Muscle of leg (tissue), 3 donors: ENCODE measurements at regions not wholly inside any gene's neighbourhood (a gene's known extent, or its start where the extent isn't known, plus 50 kb on each side); places are given as distances from the start of the nearest gene placed in this dataset.

Source experiments
- DNase-seq: peaks from one replicate; pipeline ENCODE4 v3.0.0; 2013
- H3K27ac ChIP-seq: one replicate; pipeline ENCODE4 v1.5.1; 2013; ENCODE audit warnings: mild to moderate bottlenecking, low read length, control low read depth
- H3K27me3 ChIP-seq: one replicate; pipeline ENCODE4 v1.6.1; 2013; ENCODE audit warnings: low read length; ENCODE audit not compliant: control insufficient read depth, insufficient read depth
- H3K36me3 ChIP-seq: one replicate; pipeline ENCODE4 v1.6.1; 2013; ENCODE audit warnings: low read length; ENCODE audit not compliant: control insufficient read depth, insufficient read depth
- H3K4me1 ChIP-seq: one replicate; pipeline ENCODE4 v1.6.1; 2013; ENCODE audit warnings: low read length; ENCODE audit not compliant: control insufficient read depth, insufficient read depth
- H3K4me3 ChIP-seq: one replicate; pipeline ENCODE4 v1.5.1; 2013; ENCODE audit warnings: low read length, control low read depth
- H3K9me3 ChIP-seq: replicated peaks from 2 replicates; pipeline ENCODE4 v1.6.1; 2013; ENCODE audit warnings: low read depth, low read length; ENCODE audit not compliant: control insufficient read depth
- WGBS: methylation state at CpG from one replicate; pipeline ENCODE4 v1.1.5; 2013; ENCODE audit warnings: missing lambda C conversion rate; ENCODE audit not compliant: insufficient coverage; 5-methylcytosine and 5-hydroxymethylcytosine counted together

GRCh38 chr17:45732926-45733505 is 51.1 kb upstream of the CRHR1 start:
- Histone ChIP-seq H3K36me3 (no peaks in the 10 kb centered on the region), H3K27me3 (no peaks in the 10 kb centered on the region), H3K27ac (no peak overlapping the region), H3K4me3 (no peak overlapping the region), H3K4me1 (peaks cover 14% of the 10 kb centered on the region), H3K9me3 (peaks cover 13% of the 10 kb centered on the region)
- no CpG with 5 or more reads among the region's 6 CpGs for WGBS
- no peak for DNase-seq

DNA sequence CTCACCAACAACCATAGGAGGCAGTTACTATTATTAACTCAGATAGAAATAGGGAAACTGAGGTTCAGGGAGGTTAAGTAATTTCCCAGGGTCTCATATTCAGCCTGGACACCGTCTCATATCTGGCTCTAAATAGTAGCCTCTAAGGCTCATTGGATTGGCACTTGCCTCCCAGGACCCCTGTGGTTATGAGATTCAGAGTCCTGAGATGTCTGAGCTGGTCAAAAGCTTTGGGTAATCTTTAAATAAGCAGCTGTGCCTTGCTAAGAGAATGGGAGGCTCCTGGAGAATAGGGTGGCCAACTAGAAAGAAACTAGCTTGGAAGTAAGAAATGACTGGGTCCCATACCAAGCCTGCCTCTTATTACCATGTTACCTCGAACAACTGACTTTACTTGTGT is 50.3 kb upstream of the CRHR1 start:
- Histone ChIP-seq H3K27ac (no peak overlapping the region), H3K9me3 (peaks cover 13% of the 10 kb centered on the region), H3K27me3 (no peaks in the 10 kb centered on the region), H3K36me3 (no peaks in the 10 kb centered on the region), H3K4me1 (peaks cover 10% of the 10 kb centered on the region), H3K4me3 (no peak overlapping the region)
- WGBS: 63% methylated on average over 1 of the region's 2 CpGs
- no peak for DNase-seq
